M059J (cell line): ENCODE measurements at regions not wholly inside any gene's neighbourhood (a gene's known extent, or its start where the extent isn't known, plus 50 kb on each side); places are given as distances from the start of the nearest gene placed in this dataset.

Source experiments
- DNase-seq: peaks from one replicate; pipeline ENCODE4 v3.0.0-alpha.2; 2012; ENCODE audit warnings: low read depth

DNA sequence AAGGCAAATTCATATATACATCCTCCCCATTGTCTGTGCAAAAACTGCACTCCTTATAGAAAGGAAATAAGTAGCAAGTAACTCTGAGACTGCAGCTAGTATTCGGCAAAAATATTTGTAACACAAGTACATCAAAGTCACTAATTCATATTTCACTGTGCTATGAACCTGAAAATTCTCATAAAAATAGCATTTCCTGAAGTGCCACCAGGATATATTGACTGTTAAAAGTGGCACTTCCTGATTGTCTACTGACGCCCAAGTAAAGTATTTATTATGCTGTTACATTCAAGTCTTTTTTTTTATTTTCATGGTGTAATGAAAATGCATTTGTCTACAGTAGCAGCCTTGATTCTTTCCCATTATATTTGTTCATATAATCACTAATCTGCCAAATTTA is 673.8 kb downstream of the PTPRC start:
- no peak for DNase-seq

DNA sequence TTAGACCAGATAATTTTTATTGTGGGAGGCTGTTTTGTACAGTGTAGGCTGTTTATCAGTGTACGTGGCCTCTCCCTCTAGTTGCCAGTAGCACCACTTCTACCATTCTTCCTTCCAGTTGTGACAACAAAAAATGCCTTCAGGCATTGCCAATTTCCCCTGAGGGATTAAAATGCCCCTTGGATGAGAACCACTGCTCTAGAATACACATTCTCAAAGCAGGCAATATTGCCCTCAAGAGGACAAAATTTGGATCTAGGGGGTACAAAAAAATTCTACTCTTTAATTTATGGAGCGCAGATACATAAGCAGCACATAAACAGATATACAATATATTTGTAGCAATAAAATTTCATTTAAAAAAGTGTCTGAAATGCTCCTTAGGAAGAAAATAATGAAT is 674.6 kb downstream of the PTPRC start:
- peak; percentile 48 for DNase-seq

DNA sequence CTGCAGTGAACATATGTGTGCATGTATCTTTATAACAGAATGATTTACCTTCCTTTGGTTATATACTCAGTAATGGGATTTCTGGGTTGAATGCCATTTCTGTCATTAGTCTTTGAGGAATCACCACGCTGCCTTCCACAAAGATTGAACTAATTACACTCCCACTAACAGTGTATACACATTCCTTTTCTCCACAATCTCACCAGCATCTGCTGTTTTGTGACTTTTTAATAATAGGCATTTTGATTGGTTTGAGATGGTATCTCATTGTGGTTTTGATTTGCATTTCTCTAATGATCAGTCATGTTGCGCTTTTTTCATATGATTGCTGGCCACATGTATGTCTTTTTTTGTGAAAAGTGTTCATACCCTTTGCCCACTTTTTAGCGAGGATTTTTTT is 680.5 kb downstream of the PTPRC start:
- DNase-seq: peak; percentile 25

DNA sequence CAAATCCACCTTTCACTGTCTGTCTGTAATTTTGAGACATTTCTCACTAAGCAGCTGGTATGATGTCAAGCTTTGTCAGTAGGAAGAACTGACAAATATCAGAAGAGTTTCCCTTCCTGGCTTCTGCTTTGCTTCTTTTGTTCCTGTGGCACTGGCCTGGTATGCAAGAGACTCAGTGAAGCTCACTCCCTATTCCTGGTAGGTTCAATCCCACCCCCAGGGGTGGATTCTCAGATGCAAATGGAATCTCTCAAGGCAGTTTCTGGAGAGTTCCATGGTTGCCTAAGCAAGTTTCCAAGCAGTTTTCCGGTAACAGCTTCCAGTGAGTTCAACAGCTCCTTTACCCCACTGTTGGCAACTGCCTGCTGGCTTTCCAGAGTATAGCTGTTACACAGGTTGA is 683.4 kb downstream of the PTPRC start:
- no peak for DNase-seq

DNA sequence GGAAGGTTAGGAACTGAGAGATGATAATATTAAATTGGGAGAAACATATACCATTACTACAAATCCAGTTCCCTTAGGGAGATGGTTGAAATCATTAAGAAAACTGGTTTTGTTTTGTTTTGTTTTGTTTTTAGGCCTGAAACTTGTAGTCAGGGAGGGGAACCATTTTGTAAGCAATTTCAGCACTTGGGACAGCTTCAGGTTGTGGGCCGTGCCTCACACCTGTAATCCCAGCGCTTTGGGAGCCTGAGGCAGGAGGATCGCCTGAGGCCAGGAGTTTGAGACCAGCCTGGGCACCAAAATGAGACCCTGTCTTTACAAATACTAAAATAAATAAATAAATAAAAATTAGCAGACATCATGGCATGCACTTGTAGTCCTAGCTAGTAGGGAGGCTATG is 694.3 kb upstream of the NR5A2 start:
- no peak for DNase-seq

DNA sequence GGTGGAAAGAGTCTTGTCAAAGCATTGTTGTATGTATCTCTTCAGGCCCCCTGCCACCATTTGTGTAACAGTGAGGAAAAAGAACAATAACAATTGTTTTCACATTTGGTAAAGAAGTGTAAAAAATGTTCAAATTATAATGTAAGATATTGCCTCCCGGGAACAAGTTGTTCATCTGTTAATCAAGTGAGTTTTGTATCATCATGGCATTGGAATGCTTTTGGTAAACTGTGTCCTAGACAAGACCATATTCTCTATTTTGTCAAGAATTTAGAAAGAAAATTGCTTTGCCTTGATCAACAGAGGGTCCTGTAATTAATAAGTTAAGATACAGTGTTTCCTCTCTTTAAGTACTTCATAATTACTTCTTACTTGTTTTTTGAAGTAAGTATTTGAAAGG is 692.0 kb upstream of the NR5A2 start:
- DNase-seq: peak; percentile 26

DNA sequence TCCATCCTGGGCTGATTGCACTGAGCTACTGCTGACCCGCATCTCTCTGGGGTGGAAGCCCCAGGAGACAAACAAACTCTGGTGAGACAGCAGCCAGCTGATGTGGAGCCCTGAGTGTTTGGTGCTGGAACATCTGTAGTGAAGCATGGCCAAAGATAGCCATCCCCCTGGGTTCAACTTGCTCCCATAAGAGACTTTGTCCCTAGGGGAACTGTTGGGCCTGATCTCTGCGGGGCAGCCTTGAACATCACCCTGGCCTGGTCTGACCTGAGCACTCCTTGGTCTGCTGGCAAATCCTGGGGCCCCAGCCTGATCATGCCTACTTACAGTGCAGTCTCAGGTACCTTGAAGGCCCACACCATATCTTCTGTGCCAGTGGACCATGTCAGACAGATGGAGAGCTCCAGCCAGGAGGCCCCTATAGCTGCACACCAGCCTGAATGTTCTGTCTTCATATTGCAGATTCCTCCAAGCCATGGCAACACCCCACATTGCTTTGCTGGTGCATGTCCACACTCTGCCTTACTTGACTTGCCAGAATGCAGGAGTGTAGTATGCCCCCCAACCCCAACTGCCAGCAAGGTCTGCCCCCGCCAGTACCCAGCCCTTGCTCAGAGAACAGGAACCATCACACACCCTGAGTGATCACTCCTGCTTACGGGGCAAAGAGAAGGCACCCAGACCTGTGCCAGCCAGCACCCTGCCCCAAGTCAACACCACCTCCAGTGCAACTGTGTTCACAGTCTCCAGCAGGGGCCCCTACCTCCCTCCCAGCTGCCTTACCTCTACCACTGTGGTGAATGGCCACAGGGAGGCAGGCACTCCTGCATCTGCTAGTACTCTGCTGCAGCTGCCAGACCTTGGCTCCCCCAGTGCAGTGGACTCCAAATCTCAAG is 690.5 kb upstream of the NR5A2 start:
- DNase-seq: no peak

DNA sequence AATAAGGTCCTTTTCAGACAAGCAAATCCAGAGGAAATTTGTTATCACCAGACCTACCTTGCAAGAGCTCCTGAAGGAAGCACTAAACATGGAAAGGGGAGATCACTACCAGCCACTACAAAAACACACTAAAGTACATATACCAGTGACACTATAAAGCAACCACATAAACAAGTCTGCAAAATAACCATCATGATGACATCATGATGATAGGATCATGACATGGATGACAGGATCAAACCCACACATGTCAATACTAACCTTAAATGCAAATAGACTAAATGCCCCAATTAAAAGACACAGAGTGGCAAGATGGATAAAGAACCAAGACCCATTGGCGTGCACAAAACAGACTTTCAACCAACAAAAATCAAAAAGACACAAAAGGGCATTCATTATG is 688.8 kb upstream of the NR5A2 start:
- no peak for DNase-seq

DNA sequence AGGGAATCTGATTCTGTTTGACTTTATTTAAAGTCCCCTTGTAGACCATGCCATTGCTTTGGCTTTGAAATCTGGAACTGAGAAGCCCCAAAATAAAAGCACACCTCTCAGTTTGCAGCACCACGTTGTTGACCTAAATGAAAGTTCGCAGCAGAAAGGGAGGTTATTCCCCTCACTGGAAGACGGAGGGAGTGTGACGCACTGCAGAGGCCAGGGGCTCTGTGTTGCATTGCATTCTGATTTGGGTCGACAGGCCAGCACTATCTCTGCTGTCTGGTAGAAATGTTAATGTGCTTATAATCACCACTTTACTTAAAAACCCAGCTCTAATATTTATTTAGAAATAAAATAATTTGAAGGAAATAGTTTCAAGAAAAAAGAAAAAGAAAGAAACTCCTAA is 675.2 kb upstream of the NR5A2 start:
- DNase-seq: no peak

DNA sequence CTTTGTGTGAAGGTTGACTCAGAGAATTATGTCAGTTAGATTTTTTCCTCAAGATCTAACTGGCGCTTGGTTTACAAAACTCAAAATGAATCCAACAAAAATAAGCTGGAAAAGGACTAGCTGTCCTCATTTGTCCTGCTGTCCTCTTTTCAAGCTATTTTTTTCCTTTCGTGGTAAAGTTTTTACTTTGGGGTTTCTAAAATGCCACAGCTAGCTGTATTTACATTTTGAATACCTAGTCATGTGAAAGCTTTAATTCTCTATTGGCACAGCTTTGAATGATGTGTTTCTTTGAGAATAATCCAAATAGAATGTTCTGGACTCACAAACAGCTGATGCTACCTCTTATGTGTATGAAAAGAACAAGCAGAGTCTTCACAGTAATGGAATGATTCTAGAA is 673.6 kb upstream of the NR5A2 start:
- DNase-seq: peak; percentile 34

DNA sequence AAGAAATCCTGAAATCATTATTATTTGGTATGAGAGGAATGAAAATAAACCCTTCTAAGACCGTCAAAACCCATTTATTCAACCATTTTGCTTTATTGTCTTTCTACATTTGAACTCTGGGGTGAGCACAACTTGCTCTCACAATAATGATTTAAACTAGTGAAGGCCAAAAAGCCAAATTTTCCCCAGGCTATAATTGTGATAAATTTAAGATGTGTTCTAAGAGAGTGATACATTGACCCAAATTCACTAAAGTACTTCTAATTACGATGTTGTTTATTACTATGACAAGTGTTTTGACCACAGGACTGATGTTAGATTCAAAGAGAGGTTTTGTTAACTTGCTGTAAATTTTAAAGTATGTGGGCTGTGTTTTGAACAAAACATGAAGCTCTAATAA is 670.9 kb upstream of the NR5A2 start:
- DNase-seq: peak; percentile 4

DNA sequence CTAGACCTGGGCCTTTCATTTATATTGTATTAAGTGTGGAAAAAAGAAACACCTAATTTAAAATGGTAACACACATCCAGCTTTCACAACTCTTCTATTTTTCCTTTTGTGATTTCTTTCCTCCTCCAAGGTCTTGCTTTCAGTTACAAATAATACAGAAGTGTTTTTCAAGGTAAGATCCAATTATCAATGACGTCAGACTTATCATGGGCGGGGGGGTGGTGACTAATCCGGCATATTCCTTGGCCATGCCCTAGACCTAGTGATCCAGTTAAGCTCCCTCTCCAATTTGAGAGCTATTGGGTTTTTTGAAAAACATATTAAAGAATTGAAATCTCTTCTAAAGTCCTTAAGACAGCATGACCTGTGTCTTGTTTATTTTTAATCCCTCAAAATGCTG is 669.9 kb upstream of the NR5A2 start:
- no peak for DNase-seq

DNA sequence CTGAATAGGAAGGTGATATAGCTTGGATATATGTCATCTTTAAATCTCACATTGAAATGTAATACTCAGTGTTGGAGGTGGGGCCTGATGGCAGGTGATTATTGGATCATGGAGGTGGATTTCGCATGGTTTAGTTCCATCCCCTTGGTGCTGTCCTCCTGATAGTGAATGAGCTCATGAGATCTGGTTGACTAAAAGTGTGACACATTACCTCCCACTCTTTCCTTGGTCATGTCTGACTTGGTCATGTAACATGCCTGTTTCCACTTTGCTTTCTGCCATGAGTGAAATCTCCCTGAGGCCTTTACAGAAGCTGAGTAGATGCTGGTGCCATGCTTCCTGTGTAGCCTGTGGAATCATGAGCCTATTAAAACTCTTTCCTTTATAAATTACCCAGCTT is 664.5 kb upstream of the NR5A2 start:
- no peak for DNase-seq

DNA sequence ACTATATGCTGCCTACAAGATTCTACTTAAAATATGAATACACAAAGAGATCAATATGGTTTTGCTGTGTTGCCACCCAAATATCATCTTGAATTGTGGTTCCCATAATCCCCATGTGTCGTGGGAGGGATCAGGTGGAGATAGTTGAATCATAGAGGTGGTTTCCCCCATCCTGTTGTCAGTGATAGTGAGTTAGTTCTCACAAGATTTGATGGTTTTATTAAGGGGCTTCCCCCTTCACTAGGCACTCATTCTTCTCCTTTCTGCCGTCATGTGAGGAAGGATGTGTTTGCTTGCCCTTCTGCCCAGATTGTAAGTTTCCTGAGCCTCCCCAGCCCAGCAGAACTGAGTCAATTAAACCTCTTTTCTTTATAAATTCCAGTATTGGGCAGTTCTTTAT is 654.4 kb upstream of the NR5A2 start:
- no peak for DNase-seq

DNA sequence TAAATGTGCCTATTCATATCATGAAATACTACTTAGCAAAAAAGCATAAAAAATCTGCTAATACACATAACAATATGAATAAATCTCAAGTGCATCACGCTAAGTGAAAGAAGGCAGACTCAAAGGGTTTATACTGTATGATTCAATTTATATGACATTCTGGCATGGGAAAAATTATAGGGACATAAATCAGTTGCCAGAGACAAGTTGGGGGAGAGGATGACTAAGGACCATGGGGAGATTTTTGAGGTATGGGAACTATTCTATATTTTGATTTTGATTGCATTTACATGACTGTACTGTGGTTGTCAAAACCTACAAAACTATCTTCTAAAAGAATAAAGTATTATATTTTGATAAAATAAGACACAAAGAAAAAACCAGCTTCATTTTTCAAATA is 650.3 kb upstream of the NR5A2 start:
- no peak for DNase-seq

DNA sequence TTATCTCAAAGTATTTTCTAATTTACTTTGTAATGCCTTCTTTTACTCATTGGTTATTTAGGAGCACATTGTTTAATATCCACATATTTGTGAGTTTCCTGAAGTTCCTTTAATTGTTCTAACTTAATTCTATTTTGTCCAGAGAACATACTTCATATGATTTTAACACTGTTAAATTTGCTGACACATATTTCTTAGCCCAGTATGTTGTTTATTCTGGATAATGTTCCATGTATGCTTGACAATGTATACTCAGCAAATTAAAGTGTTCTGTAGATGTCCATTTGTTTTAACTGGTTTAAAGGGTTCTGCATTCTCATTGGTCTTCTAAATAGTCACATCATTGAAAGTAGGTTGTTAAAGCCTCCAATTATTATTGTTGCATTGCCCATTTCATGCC is 643.7 kb upstream of the NR5A2 start:
- no peak for DNase-seq

DNA sequence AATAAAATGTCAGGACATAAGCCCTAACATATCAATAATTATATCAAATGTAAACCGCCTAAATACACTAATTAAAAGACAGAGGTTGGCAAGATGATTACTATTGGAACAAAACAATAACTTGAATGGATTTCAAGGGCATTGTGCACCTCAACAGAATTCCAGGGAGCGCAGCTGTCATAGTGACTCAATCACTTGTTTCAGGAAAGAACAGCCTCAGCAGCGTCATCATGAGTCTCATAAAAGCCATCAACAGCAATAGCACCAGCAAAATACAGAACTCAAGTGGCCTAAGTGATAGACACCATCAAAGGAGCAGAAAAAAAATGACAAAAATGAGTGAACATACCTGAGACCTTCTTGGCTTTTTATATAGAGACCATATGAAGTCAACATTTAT is 632.7 kb upstream of the NR5A2 start:
- DNase-seq: peak; percentile 10

DNA sequence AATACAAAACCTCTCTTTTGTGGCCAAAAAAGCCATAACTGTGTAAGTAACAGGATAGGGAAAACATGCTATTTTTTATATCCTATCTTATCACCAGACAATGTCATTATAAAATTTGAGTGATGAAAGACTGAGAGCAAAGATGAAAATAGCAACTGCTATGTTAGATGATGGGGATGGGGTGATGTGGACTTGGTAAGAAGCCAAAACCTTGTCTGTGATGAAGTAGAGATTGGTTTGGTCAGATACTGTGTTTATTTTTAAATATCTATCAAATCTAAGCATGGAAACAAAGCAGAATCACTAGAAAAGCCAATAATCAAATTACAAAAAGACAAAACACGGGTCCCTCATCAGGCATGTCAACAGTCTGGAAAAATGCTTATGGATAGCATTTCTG is 631.1 kb upstream of the NR5A2 start:
- DNase-seq: no peak

DNA sequence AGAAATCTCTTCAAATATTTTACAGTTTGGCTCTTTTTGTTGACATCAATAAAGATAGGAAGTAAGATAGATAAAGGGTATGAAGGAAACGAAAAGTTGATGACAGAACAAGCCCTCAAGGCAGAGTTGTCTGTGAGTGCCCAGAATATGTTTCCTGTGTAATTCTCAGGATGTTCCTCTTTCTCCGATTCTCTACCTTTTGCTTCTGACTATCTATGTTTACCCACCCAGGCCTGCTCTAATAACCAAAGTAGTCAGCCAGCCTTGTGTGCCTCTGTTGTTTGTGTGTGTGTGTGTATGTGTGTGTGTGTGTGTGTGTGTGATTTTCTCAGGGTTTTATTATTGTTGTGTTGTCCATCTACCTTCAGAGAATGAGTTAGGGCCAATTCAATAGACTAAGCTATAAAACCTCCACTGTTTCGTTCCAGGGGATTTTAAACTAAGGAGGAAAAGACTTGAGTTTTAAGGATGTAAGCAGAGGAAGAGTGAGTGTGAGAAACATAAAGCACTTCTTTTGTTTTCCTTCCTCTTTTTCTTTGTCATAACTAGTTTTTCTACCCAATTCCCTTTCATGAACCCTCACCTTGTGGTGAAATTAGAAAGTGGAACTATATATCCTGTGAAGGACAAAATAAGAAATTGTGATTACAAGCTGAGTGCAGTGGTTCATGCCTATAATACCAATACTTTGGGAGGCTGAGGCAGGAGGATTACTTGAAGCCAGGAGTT is 627.4 kb upstream of the NR5A2 start:
- peak; percentile 60 for DNase-seq

DNA sequence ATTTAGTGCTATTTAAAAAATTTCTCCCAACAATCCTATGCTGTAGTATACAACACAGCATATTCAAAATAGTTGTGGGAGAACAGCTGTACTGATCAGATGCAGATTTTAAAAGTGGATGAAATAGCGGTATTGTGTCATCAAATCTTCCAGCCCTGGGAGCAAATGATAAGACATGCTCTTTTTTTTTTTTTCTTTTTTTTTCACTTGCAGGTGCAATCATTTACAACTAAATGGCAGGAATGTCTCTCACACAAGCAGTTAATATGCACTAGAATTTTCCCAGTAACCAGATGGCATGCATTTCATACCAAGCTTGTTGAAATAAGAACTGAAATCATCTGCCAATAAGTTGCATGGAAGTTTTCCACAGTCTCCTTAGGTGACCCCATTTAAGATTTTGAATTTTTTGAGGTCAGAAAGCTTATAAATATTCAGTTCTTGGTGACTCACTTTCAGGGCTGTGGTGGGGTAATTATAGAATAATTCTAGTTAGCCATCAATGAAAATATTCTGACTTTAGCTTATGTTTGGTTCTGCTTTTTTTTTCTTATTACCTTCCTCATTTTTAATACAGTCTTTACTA is 623.9 kb upstream of the NR5A2 start:
- DNase-seq: peak; percentile 92

DNA sequence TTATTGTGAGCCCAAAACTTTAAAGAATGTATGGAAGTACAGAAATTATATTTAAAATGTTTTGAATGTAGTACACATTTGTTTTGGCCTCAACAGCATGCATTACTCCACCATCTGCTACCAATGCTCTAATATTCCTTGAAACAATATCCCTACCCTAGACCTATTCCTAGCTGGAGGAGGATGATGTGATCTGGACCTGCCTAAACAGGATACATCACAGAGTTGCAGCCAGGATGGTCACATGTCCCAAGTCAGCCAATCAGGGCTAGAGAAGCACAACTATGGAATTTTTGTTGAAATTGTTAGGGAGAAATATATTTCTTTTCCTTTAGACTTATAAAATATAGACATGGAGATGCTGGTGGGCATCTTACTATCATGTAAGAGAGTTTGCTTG is 623.3 kb upstream of the NR5A2 start:
- DNase-seq: peak; percentile 66

DNA sequence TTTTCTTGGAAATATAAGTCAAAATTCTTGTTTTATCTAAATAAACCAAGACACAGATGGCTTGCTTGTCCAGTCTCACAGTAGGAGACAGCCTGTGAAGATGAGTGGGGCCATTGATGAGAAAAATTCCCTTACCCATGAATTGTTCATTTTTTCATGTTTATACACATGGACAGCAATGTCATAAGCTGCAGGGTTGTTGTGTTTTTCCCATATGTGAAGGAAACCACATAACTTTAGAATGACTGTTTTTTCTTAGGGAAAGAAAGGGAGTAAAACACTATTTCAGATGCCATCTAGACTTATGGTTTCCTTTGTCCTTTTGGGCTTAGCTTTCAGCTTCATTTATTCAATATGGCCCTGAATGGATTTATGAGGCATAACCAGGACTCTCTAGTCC is 622.5 kb upstream of the NR5A2 start:
- peak; percentile 33 for DNase-seq

DNA sequence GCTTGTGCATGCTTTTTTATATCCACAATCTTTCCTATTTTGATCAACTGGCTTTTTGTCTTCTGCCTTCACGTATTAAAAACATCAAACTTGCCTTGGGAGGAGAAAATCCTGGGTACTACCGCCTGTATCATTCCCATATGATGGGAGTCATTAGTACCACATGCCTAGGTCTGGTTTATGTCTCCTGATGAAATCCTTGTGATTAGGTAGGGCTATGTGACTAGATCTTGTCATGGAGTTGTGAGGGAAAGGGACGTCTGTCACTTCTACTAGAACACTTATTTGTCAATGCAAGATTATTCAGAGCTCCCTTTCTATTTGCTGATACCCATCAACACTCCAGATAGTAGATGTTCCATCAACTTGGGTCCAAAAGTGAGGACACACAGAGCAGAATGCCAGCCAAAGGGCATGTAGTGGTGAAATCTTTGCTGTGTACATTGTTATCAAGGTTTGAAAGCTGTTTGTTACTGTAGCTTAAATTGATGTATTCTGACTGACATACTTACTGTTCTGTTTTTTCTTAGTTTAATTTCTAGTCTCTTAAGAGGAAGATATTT is 621.8 kb upstream of the NR5A2 start:
- DNase-seq: no peak
